ENCODE measurements at regions not wholly inside any gene's neighbourhood (a gene's known extent, or its start where the extent isn't known, plus 50 kb on each side); places are given as distances from the start of the nearest gene placed in this dataset.

GRCh38 chr2:16513626-16514025 lies 152.0 kb downstream of the CYRIA start:
- TF ChIP-seq BHLHE40 (IDR thresholded peaks at IDR 0.05; ENCODE audit: low read depth, low read length) = no peak
- TF ChIP-seq CTCF (conservative IDR thresholded peaks at IDR 0.05; ENCODE audit: low read depth, low read length) = no peak
- no peak for TF ChIP-seq POLR2A (IDR thresholded peaks at IDR 0.05; ENCODE audit: low read depth, low read length)
- TF ChIP-seq RAD21 (IDR thresholded peaks at IDR 0.05; ENCODE audit: low read length) = no peak
- TF ChIP-seq USF2 (IDR thresholded peaks at IDR 0.05; ENCODE audit: low read depth, low read length) = no peak
- no peak for TF ChIP-seq MAFK (IDR thresholded peaks at IDR 0.05; ENCODE audit: low read depth, low read length)
- TF ChIP-seq, protein P1, sequence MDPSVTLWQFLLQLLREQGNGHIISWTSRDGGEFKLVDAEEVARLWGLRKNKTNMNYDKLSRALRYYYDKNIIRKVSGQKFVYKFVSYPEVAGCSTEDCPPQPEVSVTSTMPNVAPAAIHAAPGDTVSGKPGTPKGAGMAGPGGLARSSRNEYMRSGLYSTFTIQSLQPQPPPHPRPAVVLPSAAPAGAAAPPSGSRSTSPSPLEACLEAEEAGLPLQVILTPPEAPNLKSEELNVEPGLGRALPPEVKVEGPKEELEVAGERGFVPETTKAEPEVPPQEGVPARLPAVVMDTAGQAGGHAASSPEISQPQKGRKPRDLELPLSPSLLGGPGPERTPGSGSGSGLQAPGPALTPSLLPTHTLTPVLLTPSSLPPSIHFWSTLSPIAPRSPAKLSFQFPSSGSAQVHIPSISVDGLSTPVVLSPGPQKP (IDR thresholded peaks at IDR 0.05; ENCODE audit: borderline replicate concordance, low read depth, low read length) = no peak
- no peak for TF ChIP-seq RCOR1 (IDR thresholded peaks at IDR 0.05; ENCODE audit: insufficient replicate concordance, low read length)
- TF ChIP-seq MAZ (IDR thresholded peaks at IDR 0.05; ENCODE audit: borderline replicate concordance, low read depth, low read length) = no peak
- no peak for TF ChIP-seq SMC3 (IDR thresholded peaks at IDR 0.05; ENCODE audit: low read depth, low read length)
- TF ChIP-seq CEBPB (IDR thresholded peaks at IDR 0.05; ENCODE audit: low read depth, low read length) = no peak
- no peak for TF ChIP-seq RFX5 (IDR thresholded peaks at IDR 0.05; ENCODE audit: low read depth, low read length)
- TF ChIP-seq MXI1 (IDR thresholded peaks at IDR 0.05; ENCODE audit: borderline replicate concordance, low read depth, low read length) = no peak

All from IMR-90 (cell line).